BJ (cell line): ENCODE measurements at regions not wholly inside any gene's neighbourhood (a gene's known extent, or its start where the extent isn't known, plus 50 kb on each side); places are given as distances from the start of the nearest gene placed in this dataset.

ENCODE experiments used
- CTCF ChIA-PET: fragments of 350-600 bp; formaldehyde crosslinking; extraction: SDS; loops from one replicate; lab custom pipeline; 2021; ENCODE audit warnings: antibody characterized with exemption, inconsistent platforms; lab: Yijun Ruan, JAX
- POLR2A ChIA-PET: fragments of 300-600 bp; sonication (Branson Sonifier 250); formaldehyde crosslinking; extraction: SDS; loops from one replicate; lab custom pipeline; 2021; ENCODE audit warnings: antibody characterized with exemption; lab: Charles Lee
- DNase-seq: peaks from one replicate; pipeline ENCODE4 v3.0.0-alpha.2; 2011; ENCODE audit warnings: low read depth
- H3K27me3 ChIP-seq: 2 replicates; pipeline ENCODE4 v1.6.0; 2011; ENCODE audit warnings: low read length; ENCODE audit not compliant: control insufficient read depth, insufficient read depth
- H3K36me3 ChIP-seq: 2 replicates; pipeline ENCODE4 v1.5.1; 2011; ENCODE audit warnings: low read length; ENCODE audit not compliant: control insufficient read depth, insufficient read depth
- H3K4me3 ChIP-seq: 2 replicates; pipeline ENCODE4 v1.5.1; 2011; ENCODE audit warnings: low read depth, mild to moderate bottlenecking, control low read depth, low read length
- TF ChIP-seq, protein P1 (sequence below): IDR thresholded peaks from 2 replicates; pipeline ENCODE4 v1.5.1; 2011; ENCODE audit warnings: low read depth, mild to moderate bottlenecking, control low read depth, inconsistent platforms, low read length, moderate library complexity; ENCODE audit not compliant: insufficient read depth

DNA sequence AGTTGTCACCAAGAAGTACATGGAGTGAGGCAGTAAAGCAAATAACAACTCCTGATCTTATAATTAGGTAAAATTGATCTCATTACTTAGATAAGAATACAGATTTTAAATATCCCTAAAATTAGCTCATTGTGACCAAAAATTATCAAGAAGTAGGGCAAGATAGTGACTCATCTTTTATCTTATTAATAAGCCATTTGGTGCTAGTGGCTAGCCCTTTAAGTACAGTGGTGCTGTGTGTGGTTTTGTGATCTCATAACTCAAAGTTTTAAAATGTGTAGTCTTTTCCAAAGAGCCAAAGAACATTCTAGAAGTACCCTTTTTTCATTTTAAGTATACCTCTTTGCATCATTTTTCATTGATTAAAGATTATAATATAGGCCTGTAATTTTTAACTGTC lies 569.4 kb upstream of the SETBP1 start:
- no peak for DNase-seq
- Histone ChIP-seq H3K27me3 (no peaks in the 10 kb centered on the region), H3K36me3 (no peaks in the 10 kb centered on the region), H3K4me3 (no peak overlapping the region)
- POLR2A ChIA-PET, result no interaction called here
- TF ChIP-seq, protein P1, sequence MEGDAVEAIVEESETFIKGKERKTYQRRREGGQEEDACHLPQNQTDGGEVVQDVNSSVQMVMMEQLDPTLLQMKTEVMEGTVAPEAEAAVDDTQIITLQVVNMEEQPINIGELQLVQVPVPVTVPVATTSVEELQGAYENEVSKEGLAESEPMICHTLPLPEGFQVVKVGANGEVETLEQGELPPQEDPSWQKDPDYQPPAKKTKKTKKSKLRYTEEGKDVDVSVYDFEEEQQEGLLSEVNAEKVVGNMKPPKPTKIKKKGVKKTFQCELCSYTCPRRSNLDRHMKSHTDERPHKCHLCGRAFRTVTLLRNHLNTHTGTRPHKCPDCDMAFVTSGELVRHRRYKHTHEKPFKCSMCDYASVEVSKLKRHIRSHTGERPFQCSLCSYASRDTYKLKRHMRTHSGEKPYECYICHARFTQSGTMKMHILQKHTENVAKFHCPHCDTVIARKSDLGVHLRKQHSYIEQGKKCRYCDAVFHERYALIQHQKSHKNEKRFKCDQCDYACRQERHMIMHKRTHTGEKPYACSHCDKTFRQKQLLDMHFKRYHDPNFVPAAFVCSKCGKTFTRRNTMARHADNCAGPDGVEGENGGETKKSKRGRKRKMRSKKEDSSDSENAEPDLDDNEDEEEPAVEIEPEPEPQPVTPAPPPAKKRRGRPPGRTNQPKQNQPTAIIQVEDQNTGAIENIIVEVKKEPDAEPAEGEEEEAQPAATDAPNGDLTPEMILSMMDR, result no peak
- CTCF ChIA-PET, result interaction anchor here (1.6 kb wide), 1 partner anchor 12 kb away, joined by 3 read pairs; no protein-coding TSS in a partner anchor

DNA sequence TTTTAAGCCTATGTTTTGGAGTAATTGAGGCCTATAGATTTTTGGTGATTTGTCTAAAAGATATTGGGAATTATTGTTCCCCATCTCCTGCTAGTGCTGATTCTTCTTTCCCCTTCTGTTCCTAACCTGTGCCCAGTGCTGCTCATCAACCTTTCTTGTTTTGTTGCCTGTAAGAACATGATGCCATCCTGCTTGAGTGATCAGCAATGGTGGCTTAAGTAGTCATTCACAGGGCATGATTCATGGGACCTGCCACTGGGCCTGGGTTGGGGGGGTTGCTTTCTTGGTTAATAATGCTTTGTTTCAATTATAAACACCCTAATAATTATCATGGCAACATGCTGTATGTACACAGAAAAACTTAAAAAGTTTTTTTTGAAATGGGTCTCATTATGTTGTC lies 562.9 kb upstream of the SETBP1 start:
- Histone ChIP-seq H3K36me3 (no peaks in the 10 kb centered on the region), H3K27me3 (no peaks in the 10 kb centered on the region), H3K4me3 (no peak overlapping the region)
- ChIA-PET CTCF (interaction anchor here (1.3 to 1.7 kb wide), 2 partner anchors 11 to 13 kb away, joined by 3 to 7 read pairs; no protein-coding TSS in a partner anchor), POLR2A (no interaction called here)
- TF ChIP-seq, protein P1, result no peak
- no peak for DNase-seq

DNA sequence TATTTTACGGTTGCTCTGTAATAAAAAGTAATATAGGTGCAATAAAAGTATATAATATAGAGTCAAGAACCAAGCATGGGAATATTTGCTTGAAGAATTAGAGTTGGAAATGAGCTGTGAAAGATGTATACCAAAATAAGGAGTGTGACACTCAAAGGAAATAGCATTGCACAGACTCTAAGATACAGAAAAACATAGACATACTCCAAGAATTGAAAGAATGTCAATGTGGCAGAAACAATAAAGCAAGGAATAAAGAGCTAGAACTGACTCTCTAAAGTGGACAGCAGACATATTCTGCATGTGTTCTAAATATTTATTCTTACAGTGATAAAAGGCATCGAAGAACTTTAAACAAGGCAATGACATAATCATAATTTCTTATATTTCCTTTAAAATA lies 561.1 kb upstream of the SETBP1 start:
- Histone ChIP-seq H3K4me3 (no peak overlapping the region), H3K27me3 (no peaks in the 10 kb centered on the region), H3K36me3 (no peaks in the 10 kb centered on the region)
- TF ChIP-seq, protein P1, result no peak
- DNase-seq, result no peak
- CTCF ChIA-PET, result interaction anchor here (0.8 to 1.7 kb wide), 2 partner anchors 13 to 20 kb away, joined by 3 to 7 read pairs; no protein-coding TSS in a partner anchor
- POLR2A ChIA-PET, result no interaction called here

DNA sequence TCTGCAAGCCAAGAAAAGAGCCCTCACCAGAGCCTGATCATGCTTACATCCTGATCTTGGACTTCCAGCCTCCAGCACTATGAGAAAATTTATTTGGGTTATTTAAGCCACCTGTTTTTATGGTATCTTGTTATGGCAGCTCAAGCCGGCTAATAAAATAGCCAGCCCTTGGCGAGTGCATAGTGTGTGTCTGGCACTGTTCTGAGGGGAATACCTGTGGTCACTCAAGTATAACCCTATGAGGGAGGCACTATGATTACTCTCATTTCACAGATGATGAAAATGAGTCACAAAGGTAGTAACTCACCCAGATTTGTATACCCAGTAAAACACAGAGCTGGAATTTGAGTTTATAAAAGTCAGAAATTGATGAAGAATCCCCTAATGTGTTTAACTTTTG lies 556.9 kb upstream of the SETBP1 start:
- no peaks in the 10 kb centered on the region for H3K27me3 ChIP-seq
- DNase-seq, result peak; percentile 21
- no peaks in the 10 kb centered on the region for H3K36me3 ChIP-seq
- TF ChIP-seq, protein P1, result no peak
- H3K4me3 ChIP-seq, result no peak overlapping the region
- ChIA-PET POLR2A (no interaction called here), CTCF (no interaction called here)

DNA sequence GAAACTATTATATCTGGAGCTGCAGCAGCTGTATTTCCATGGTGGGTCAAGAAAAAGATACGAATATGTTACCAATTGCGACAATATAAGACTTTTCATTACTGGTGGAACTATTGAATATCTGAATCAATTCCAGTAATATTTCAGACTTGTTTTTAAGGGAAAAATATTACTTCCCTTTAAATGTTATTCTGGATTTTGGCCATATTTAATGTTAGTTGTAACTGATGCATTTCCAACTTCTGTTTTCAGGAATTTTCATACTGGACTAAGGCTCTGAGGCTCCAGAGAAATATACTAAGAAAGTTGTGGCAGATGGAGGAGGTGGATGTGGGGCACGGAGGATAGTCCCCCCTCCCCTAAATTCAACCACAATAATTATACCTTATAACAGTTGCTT lies 555.2 kb upstream of the SETBP1 start:
- ChIA-PET POLR2A (no interaction called here), CTCF (no interaction called here)
- no peaks in the 10 kb centered on the region for H3K36me3 ChIP-seq
- no peaks in the 10 kb centered on the region for H3K27me3 ChIP-seq
- TF ChIP-seq, protein P1, result no peak
- DNase-seq, result no peak
- no peak overlapping the region for H3K4me3 ChIP-seq
